NCI-H524 treated with DMSO at 0.1 percent for 48 hours (cell line): ENCODE measurements at regions not wholly inside any gene's neighbourhood (a gene's known extent, or its start where the extent isn't known, plus 50 kb on each side); places are given as distances from the start of the nearest gene placed in this dataset.

Experiments
- DNase-seq: peaks from one replicate; lab custom pipeline; 2025; lab: John Stamatoyannopoulos, UW

DNA sequence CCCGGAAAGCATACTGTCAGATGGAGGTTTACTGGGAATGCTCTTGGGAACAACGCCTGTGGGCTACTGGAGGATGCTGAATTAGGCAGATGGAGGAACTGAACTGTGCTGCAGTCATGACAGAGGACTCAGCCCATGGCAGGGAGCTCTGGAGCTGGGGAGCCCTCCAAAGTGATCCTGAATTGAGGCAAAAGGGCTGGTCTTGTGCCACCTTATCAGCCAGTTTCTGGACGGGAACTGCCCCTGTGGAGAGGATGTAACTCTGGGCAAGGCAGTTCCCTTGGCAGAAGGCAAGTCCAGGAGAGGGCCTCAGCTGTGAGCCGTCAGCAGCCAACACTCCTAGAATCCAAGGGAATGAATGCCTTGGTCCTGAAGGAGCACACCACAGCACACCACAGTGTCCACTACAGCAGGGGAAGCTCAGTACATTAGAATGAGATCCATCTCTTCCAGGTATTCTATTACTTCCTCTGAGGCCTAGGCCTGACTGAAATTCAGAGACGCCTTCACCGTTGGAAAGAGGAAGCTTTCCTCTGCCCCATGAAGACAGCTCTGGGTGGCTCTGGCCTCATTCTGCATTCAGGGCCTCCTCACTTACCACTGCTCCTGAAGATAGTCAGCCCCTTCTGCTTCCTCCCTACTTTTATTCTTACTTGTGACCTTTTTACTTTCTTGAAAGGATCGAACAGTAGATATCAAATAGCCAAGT, 139.6 kb upstream of the GPR26 start:
- DNase-seq: no peak

- DNase-seq: no peak
Observed at GRCh38 chr10:123527151-123527550, 139.0 kb upstream of the GPR26 start.

GRCh38 chr10:123529146-123529760, 136.9 kb upstream of the GPR26 start:
- DNase-seq: no peak

- DNase-seq: no peak
Observed at GRCh38 chr10:123530166-123530870, 135.8 kb upstream of the GPR26 start.

DNA sequence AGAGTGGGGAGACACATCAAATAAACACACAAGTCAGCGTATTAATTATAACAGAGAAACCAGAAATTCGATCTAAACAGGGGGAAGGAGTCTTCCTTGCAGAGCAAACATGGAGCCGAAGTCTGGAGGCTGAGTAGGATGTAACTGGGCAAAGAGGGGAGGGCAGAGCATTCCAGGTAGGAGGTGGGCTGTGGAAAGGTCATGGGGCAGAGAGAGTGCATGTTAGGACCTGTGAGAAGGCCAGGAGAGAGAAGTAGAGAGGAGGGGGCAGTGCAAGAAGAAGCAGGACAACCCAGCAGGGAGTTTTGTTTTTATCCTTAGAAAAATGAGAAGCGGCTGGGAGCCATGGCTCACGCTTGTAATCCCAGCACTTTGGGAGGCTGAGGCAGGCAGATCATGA, 130.8 kb upstream of the GPR26 start:
- DNase-seq: no peak

DNA sequence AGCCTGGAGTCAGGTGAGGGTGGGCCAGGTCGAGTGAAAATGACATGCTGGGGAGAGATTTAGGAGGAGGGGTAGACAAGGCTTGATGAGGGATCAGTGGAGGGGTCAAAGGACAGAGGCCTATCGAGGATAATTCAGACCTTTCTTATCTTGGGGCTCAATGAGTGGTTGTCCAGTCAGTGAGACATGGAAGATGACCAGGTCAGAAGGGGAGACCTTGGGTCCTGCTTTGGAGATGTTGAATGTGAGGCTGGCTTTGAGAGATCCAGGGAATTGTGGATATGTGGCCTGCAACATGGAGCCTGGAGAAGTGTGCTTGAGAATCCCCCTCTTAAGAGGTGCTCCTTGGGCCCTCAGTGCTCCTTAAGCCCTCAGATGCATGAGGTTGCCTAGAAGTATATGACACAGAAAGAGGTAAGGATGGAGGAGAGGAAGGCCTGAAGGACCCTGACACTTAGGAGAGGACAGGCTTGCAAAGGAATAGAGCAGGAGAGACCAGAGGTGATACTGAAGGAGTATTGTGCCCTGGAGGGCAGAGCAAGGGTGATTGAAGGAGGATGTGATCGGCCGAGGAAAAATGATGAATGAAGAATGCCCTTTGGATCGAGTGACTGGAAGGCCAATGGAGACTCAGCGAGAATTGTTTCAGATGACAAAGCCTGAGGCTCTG, 129.8 kb upstream of the GPR26 start:
- no peak for DNase-seq

- DNase-seq: no peak
Observed at GRCh38 chr10:123537188-123537961, 128.8 kb upstream of the GPR26 start.

GRCh38 chr10:123538401-123539320, 127.5 kb upstream of the GPR26 start:
- DNase-seq: no peak

GRCh38 chr10:123544986-123545385, 121.2 kb upstream of the GPR26 start:
- DNase-seq: no peak

DNA sequence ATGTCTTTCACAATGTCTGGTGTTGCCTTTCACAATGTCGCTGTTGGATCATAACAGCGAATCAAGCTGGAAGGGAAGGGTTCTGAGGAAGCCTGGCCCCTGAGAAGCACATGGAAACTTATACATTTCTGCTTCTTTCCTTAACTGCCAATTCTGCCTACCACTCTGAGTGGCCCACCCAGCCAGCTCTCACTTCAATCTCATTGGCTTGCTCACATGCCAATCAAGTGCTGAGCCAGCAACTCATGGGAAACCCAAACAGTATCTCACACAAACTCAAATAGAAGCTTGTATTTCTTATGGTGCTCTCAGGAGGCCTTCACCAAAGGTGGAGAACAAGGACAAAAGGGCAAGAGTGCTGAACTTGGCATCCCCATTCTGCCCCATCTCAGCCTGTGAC, 117.4 kb upstream of the GPR26 start:
- DNase-seq: no peak

DNA sequence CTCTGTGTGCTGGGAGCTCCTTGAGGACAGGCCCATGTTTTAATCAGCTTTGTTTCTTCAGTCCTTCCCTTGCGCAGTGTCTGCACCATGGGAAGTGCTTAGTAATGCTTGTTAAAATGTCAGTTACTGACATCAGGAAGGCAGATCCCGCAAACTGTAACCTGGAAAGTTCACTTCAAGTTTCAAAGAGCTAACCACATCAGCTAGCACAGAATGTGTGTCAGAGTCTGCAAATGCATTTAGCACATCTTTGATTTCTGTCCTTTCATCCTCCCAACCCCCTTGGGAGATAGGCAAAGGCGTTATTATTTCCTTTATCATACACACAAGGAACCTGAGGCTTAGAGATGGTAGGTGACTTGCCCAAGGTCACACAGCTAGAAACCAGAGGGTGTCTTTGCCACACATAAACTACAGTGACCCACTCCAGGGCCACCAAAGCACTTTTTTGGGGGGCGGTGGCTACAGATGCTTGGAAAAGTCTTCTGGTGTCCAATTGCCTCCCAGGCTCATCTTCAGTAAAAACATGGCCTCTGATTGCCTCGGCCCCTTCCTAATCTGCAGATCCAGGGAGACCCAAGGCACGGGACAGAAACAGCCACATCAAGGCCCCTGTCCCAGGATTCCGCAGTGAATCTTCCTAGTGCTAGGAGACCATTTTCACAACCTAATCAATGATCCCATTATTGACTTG, 116.2 kb upstream of the GPR26 start:
- DNase-seq: no peak

- DNase-seq: no peak
Observed at GRCh38 chr10:123550675-123551096, 115.5 kb upstream of the GPR26 start.

DNA sequence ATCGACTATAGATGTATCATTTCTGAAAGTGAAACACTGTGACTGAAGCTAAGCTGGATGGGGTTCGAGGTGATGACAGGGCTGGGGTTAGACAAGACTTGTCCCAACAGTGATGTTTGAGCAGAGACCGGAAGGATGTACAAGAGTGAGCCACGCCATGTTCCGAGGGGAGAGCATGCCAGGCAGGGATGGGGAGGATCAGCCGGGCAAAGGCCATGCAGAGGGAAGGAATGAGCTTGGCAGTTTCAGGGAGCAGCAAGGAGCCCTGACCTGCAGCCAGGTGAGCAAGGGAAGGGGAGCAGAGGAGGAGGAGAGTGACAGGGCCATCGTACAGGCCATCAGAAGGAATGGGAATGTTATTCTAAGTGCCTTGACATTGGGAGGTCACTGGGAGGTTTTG, 114.9 kb upstream of the GPR26 start:
- DNase-seq: no peak

- DNase-seq: no peak
Observed at GRCh38 chr10:123552760-123553554, 113.2 kb upstream of the GPR26 start.

- no peak for DNase-seq
Observed at GRCh38 chr10:123553810-123554430, 112.2 kb upstream of the GPR26 start.

GRCh38 chr10:123554656-123555055, 111.5 kb upstream of the GPR26 start:
- DNase-seq: no peak

- DNase-seq: no peak
Observed at GRCh38 chr10:123555616-123556015, 110.5 kb upstream of the GPR26 start.

DNA sequence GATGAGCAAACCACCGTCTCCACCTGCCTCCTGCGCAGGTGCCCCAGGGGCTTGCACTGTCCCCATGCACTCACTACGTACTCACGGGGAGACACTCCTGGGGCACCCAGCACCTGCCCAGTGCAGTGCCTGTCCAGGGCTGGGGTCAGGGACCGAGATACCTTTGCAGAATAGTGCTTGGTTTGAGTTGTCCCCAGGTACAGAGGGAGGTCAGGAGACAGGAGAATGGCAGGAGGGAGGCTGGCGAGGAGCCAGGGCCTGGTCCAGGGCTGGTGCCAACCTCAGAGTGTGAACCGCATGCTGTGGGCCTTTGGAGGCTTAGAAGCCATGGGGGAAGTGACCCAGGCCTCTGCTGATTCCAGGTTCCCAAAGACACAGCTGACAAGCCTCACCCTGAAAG, 110.1 kb upstream of the GPR26 start:
- DNase-seq: no peak

DNA sequence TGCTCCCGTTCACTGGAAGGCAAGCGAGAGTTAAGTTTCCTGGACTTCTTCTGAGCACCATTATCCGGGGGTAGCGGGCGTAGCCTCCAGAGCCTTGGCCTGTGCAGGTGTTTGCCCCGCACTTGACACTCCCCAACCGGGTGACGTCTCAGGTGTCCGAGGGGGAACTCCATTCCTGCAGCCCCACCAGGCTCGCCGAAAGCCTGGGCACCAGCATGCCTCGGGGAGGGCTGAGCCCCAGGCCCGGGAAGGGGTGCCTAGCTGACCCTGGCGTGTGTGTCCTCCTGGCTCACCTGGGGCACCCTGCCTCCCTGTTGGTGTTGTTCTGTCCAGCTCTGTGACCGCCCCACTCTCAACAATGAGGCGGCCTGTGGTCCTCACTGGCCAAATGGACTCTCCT, 109.4 kb upstream of the GPR26 start:
- DNase-seq: no peak
